Fibroblast of lung (primary cell): ENCODE measurements at regions not wholly inside any gene's neighbourhood (a gene's known extent, or its start where the extent isn't known, plus 50 kb on each side); places are given as distances from the start of the nearest gene placed in this dataset.
"Not testable (repeated sequence)": the region's sequence is repeated elsewhere in the genome, so short reads cannot be mapped to it uniquely, and the experiment has no call there.

Experiments
- EZH2 ChIP-seq: IDR thresholded peaks from 2 replicates; pipeline ENCODE4 v1.5.1; 2012; ENCODE audit warnings: low read length, control low read depth, mild to moderate bottlenecking; ENCODE audit errors: missing control alignments
- TF ChIP-seq, protein P1 (sequence below), 2 donors: IDR thresholded peaks in 1 of 2; conservative IDR thresholded peaks in 1 of 2; 1 replicate in 1 of 2; 2 replicates in 1 of 2; pipeline ENCODE4 v1.5.1; 2011 to 2012; ENCODE audit warnings: low read length in 2 of 2, control low read depth in 1 of 2, inconsistent platforms in 1 of 2, low read depth in 1 of 2, mild to moderate bottlenecking in 1 of 2

DNA sequence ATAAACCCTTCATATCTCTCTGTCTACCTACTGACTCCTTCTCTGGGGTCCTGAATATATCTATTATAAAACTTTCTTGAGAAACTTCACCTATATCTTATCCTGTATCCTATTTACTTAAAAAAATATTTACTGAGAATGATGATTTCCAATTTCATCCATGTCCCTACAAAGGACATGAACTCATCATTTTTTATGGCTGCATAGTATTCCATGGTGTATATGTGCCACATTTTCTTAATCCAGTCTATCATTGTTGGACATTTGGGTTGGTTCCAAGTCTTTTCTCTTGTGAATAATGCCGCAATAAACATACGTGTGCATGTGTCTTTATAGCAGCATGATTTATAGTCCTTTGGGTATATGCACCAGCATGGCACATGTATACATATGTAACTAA lies 301.7 kb upstream of the RAI14 start:
- TF ChIP-seq, protein P1, sequence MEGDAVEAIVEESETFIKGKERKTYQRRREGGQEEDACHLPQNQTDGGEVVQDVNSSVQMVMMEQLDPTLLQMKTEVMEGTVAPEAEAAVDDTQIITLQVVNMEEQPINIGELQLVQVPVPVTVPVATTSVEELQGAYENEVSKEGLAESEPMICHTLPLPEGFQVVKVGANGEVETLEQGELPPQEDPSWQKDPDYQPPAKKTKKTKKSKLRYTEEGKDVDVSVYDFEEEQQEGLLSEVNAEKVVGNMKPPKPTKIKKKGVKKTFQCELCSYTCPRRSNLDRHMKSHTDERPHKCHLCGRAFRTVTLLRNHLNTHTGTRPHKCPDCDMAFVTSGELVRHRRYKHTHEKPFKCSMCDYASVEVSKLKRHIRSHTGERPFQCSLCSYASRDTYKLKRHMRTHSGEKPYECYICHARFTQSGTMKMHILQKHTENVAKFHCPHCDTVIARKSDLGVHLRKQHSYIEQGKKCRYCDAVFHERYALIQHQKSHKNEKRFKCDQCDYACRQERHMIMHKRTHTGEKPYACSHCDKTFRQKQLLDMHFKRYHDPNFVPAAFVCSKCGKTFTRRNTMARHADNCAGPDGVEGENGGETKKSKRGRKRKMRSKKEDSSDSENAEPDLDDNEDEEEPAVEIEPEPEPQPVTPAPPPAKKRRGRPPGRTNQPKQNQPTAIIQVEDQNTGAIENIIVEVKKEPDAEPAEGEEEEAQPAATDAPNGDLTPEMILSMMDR (conservative IDR thresholded peaks at IDR 0.05 in 1 of 2, IDR thresholded peaks at IDR 0.05 in 1 of 2; ENCODE audit: low read depth in 1 of 2, low read length in 2 of 2), result not testable (repeated sequence)
- not testable (repeated sequence) for TF ChIP-seq EZH2
